Stomach (tissue), 4 donors: ENCODE measurements at regions not wholly inside any gene's neighbourhood (a gene's known extent, or its start where the extent isn't known, plus 50 kb on each side); places are given as distances from the start of the nearest gene placed in this dataset.

Source experiments
- EP300 ChIP-seq: sonication (generic); formaldehyde crosslinking; IDR thresholded peaks from one replicate; pipeline ENCODE4 v1.6.1; 2017; ENCODE audit warnings: antibody characterized with exemption
- POLR2A ChIP-seq, 4 donors: fragments of 450-650 bp; IDR thresholded peaks; one replicate each; pipeline ENCODE4 v1.6.1; 2016; ENCODE audit warnings: antibody characterized with exemption in 4 of 4, control low read depth in 2 of 4, mild to moderate bottlenecking in 1 of 4, moderate library complexity in 1 of 4
- POLR2AphosphoS5 ChIP-seq, 3 donors: sonication (generic); formaldehyde crosslinking; IDR thresholded peaks; one replicate each; pipeline ENCODE4 v1.6.1; 2016; ENCODE audit warnings: antibody characterized with exemption in 3 of 3
- TF ChIP-seq, protein P1 (sequence below), 7 experiments: fragments of 450-650 bp in 4 of 7; fragments of 200-600 bp in 3 of 7; sonication (generic) in 3 of 7; IDR thresholded peaks; one replicate each; pipeline ENCODE4 v1.5.1; 2016 to 2019; ENCODE audit warnings: antibody characterized with exemption in 7 of 7, control low read depth in 2 of 7, mild to moderate bottlenecking in 1 of 7

DNA sequence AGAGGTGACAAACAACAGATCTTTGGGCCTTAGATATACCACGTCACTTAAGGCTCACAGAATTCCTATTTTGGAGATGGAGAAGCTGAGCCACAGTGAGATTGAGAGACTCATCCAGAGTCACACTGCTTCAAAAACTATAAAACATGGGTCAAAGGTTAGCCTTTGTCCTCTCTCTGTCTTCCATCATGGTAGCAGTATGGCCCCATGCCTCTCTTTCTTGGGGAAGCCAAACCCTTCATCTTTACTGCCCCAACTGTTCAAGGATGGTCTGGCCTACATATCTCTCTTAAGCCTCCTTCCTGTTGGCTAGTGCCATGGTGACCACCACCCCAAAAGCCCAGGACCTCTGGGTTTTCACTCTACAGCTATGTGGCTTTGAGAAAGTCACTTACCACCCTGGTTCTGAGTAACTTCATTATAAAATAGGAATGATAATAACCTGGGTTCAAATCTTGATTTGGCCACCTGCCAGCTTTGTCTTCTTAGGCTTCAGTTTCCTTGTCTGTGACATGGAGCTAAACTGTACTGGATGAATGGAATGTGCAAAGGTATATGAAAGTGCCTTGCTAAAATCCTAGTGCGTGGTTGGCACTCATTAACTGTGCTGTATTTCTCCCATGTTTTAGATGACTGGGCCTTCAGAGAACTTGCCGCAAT lies 85.9 kb upstream of the JUN start:
- TF ChIP-seq POLR2AphosphoS5 (IDR thresholded peaks at IDR 0.05) (no peak), POLR2A (IDR thresholded peaks at IDR 0.05) (no peak), EP300 (no peak)
- TF ChIP-seq, protein P1, sequence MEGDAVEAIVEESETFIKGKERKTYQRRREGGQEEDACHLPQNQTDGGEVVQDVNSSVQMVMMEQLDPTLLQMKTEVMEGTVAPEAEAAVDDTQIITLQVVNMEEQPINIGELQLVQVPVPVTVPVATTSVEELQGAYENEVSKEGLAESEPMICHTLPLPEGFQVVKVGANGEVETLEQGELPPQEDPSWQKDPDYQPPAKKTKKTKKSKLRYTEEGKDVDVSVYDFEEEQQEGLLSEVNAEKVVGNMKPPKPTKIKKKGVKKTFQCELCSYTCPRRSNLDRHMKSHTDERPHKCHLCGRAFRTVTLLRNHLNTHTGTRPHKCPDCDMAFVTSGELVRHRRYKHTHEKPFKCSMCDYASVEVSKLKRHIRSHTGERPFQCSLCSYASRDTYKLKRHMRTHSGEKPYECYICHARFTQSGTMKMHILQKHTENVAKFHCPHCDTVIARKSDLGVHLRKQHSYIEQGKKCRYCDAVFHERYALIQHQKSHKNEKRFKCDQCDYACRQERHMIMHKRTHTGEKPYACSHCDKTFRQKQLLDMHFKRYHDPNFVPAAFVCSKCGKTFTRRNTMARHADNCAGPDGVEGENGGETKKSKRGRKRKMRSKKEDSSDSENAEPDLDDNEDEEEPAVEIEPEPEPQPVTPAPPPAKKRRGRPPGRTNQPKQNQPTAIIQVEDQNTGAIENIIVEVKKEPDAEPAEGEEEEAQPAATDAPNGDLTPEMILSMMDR (IDR thresholded peaks at IDR 0.05), result no peak
